ENCODE measurements at regions not wholly inside any gene's neighbourhood (a gene's known extent, or its start where the extent isn't known, plus 50 kb on each side); places are given as distances from the start of the nearest gene placed in this dataset.

DNA sequence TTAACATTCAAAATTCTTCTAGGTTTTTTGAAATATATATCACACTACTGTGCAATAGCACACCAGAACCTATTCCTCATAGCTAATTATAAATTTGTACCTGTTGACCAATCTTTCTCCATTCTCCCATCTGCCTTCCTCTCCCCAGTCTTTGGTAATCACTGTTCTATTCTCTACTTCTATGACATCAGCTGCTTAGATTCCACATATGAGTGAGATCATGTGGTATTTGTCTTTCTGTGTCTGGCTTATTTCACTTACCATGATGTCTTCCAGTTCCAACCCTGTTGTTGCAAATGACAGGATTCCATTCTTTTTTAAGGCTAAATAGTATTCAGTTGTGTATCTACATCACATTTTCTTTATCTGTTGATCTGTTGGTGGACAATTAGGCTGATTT is 54.4 kb upstream of the CCDC6 start (continued):
- TF ChIP-seq, protein P1, sequence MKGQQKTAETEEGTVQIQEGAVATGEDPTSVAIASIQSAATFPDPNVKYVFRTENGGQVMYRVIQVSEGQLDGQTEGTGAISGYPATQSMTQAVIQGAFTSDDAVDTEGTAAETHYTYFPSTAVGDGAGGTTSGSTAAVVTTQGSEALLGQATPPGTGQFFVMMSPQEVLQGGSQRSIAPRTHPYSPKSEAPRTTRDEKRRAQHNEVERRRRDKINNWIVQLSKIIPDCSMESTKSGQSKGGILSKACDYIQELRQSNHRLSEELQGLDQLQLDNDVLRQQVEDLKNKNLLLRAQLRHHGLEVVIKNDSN (IDR thresholded peaks at IDR 0.05; ENCODE audit: borderline replicate concordance, extremely low read length, insufficient read depth, low read depth, low read length) = no peak
- TF ChIP-seq PAX8 (IDR thresholded peaks at IDR 0.05) (no peak), PAX5 (IDR thresholded peaks at IDR 0.05; ENCODE audit: borderline replicate concordance, low read depth, low read length) (no peak), CREM (IDR thresholded peaks at IDR 0.05; ENCODE audit: low read depth) (no peak)

DNA sequence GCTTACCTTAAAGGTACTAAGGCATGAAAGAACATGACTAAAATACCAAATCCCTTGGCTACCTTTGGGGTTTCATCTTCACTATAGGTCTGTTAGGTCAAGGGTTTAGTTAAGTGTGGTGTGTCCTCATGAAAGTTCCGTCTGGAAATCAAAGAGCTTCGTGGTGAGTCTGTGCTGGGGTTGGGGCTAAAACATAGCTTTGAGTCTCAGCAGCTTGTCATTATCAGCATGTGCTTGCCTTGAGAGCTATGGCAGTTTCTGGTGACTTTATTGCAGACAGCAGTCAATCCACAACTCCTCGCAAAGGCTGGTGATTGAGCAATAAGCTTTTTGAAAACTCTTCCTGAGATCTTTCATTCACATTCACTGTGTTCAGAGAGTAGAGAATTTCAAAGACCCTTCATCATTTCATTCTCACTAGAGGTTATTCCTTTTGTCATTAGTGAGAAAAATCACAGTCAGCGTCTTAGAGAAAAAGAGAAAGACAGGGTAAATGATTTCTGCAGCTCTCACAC is 53.2 kb upstream of the CCDC6 start:
- H3K9ac ChIP-seq (ENCODE audit: control insufficient read depth, insufficient read depth, low read length) = no peak overlapping the region
- intact Hi-C loops (cut with micrococcal nuclease; ENCODE audit: unreplicated experiment) = no loop called here
- SMC1A ChIA-PET (ENCODE audit: uncharacterized antibody, unreplicated experiment) = interaction anchor here (1.2 kb wide), 1 partner anchor 13 kb away, joined by 3 read pairs; no protein-coding TSS in a partner anchor
- H3K4me1 ChIP-seq (ENCODE audit: control insufficient read depth, insufficient read depth, low read length) = no peaks in the 10 kb centered on the region
- DNase-seq (ENCODE audit: low read depth, low spot score) (no peak), ATAC-seq (no peak), FAIRE-seq (no peak)
- no peak overlapping the region for H3K4me2 ChIP-seq (ENCODE audit: control insufficient read depth, insufficient read depth)
- H3K27me3 ChIP-seq (replicated peaks in 1 of 2; ENCODE audit: control insufficient read depth in 2 of 2, insufficient read depth in 2 of 2, low read length in 1 of 2) = no peaks in the 10 kb centered on the region
- H4K20me1 ChIP-seq (ENCODE audit: control insufficient read depth, insufficient read depth) = no peaks in the 10 kb centered on the region
- POLR2A ChIA-PET = interaction anchor here (0.6 kb wide), 1 partner anchor 70 kb away, joined by 5 read pairs; no protein-coding TSS in a partner anchor
- no peak overlapping the region for H3K27ac ChIP-seq (ENCODE audit: control insufficient read depth, insufficient read depth)
- no TSS peak for BruUV-seq (replicated peaks)
- H3K79me2 ChIP-seq (ENCODE audit: control insufficient read depth, insufficient read depth, low read length) = no peaks in the 10 kb centered on the region
- no peak overlapping the region for H3K4me3 ChIP-seq
- CTCF ChIA-PET = interaction anchor here (1.0 kb wide), 1 partner anchor 10 kb away, joined by 3 read pairs; no protein-coding TSS in a partner anchor
- H2AFZ ChIP-seq (ENCODE audit: control insufficient read depth, low read depth, low read length) = no peak overlapping the region
- in situ Hi-C loops (cut with MboI) = no loop called here
- no peaks in the 10 kb centered on the region for H3K9me3 ChIP-seq (replicated peaks; ENCODE audit: control insufficient read depth, insufficient read depth, low read length)
- WGBS (ENCODE audit: insufficient coverage, insufficient replicate concordance, low lambda C conversion rate, missing lambda C conversion rate) = 29% methylated on average over 4 of the region's 4 CpGs
- H3K36me3 ChIP-seq (ENCODE audit: control insufficient read depth in 2 of 2, insufficient read depth in 2 of 2, low read length in 1 of 2) = no peaks in the 10 kb centered on the region
- RAD21 ChIA-PET (ENCODE audit: unreplicated experiment) = no interaction called here
- TF ChIP-seq BCL11A (IDR thresholded peaks at IDR 0.05; ENCODE audit: low read depth, low read length) (no peak), FOS (IDR thresholded peaks at IDR 0.05; ENCODE audit: borderline replicate concordance, extremely low read depth, insufficient read length) (no peak), SMC3 (IDR thresholded peaks at IDR 0.05; ENCODE audit: borderline replicate concordance, low read length) (no peak), RBBP5 (conservative IDR thresholded peaks at IDR 0.05) (no peak), ZNF622 (IDR thresholded peaks at IDR 0.05) (no peak), MTA3 (IDR thresholded peaks at IDR 0.05; ENCODE audit: borderline replicate concordance, low read length) (no peak), IKZF2 (IDR thresholded peaks at IDR 0.05) (no peak)
- TF ChIP-seq, protein P2, sequence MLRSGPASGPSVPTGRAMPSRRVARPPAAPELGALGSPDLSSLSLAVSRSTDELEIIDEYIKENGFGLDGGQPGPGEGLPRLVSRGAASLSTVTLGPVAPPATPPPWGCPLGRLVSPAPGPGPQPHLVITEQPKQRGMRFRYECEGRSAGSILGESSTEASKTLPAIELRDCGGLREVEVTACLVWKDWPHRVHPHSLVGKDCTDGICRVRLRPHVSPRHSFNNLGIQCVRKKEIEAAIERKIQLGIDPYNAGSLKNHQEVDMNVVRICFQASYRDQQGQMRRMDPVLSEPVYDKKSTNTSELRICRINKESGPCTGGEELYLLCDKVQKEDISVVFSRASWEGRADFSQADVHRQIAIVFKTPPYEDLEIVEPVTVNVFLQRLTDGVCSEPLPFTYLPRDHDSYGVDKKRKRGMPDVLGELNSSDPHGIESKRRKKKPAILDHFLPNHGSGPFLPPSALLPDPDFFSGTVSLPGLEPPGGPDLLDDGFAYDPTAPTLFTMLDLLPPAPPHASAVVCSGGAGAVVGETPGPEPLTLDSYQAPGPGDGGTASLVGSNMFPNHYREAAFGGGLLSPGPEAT (IDR thresholded peaks at IDR 0.05; ENCODE audit: low read depth) = no peak
- TF ChIP-seq, protein P1 (IDR thresholded peaks at IDR 0.05; ENCODE audit: borderline replicate concordance, extremely low read length, insufficient read depth, low read depth, low read length) = no peak
- TF ChIP-seq, protein P3, sequence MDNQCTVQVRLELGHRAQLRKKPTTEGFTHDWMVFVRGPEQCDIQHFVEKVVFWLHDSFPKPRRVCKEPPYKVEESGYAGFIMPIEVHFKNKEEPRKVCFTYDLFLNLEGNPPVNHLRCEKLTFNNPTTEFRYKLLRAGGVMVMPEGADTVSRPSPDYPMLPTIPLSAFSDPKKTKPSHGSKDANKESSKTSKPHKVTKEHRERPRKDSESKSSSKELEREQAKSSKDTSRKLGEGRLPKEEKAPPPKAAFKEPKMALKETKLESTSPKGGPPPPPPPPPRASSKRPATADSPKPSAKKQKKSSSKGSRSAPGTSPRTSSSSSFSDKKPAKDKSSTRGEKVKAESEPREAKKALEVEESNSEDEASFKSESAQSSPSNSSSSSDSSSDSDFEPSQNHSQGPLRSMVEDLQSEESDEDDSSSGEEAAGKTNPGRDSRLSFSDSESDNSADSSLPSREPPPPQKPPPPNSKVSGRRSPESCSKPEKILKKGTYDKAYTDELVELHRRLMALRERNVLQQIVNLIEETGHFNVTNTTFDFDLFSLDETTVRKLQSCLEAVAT (IDR thresholded peaks at IDR 0.05) = no peak
- TF ChIP-seq, protein P4, sequence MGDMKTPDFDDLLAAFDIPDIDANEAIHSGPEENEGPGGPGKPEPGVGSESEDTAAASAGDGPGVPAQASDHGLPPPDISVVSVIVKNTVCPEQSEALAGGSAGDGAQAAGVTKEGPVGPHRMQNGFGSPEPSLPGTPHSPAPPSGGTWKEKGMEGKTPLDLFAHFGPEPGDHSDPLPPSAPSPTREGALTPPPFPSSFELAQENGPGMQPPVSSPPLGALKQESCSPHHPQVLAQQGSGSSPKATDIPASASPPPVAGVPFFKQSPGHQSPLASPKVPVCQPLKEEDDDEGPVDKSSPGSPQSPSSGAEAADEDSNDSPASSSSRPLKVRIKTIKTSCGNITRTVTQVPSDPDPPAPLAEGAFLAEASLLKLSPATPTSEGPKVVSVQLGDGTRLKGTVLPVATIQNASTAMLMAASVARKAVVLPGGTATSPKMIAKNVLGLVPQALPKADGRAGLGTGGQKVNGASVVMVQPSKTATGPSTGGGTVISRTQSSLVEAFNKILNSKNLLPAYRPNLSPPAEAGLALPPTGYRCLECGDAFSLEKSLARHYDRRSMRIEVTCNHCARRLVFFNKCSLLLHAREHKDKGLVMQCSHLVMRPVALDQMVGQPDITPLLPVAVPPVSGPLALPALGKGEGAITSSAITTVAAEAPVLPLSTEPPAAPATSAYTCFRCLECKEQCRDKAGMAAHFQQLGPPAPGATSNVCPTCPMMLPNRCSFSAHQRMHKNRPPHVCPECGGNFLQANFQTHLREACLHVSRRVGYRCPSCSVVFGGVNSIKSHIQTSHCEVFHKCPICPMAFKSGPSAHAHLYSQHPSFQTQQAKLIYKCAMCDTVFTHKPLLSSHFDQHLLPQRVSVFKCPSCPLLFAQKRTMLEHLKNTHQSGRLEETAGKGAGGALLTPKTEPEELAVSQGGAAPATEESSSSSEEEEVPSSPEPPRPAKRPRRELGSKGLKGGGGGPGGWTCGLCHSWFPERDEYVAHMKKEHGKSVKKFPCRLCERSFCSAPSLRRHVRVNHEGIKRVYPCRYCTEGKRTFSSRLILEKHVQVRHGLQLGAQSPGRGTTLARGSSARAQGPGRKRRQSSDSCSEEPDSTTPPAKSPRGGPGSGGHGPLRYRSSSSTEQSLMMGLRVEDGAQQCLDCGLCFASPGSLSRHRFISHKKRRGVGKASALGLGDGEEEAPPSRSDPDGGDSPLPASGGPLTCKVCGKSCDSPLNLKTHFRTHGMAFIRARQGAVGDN (IDR thresholded peaks at IDR 0.05) = no peak

All from GM12878 (cell line).